WERI-Rb-1 (cell line): ENCODE measurements at regions not wholly inside any gene's neighbourhood (a gene's known extent, or its start where the extent isn't known, plus 50 kb on each side); places are given as distances from the start of the nearest gene placed in this dataset.

Source experiments
- DNase-seq: peaks from one replicate; pipeline ENCODE4 v3.0.0-alpha.2; 2020
- H3K27ac ChIP-seq: fragments of 250-450 bp; sonication (Bioruptor Pico); 2 replicates; pipeline ENCODE4 v1.5.1; 2020; ENCODE audit warnings: mild to moderate bottlenecking, moderate library complexity
- H3K27me3 ChIP-seq: fragments of 250-450 bp; sonication (Bioruptor Pico); 2 replicates; pipeline ENCODE4 v1.5.1; 2021; ENCODE audit warnings: mild to moderate bottlenecking, low read depth, moderate library complexity; ENCODE audit not compliant: insufficient read depth, severe bottlenecking
- H3K36me3 ChIP-seq: fragments of 250-450 bp; sonication (Bioruptor Pico); 2 replicates; pipeline ENCODE4 v1.5.1; 2020; ENCODE audit warnings: mild to moderate bottlenecking, moderate library complexity
- H3K4me3 ChIP-seq: 2 replicates; pipeline ENCODE4 v1.5.1; 2011; ENCODE audit warnings: low read depth, mild to moderate bottlenecking, control low read depth, low read length
- H3K9me3 ChIP-seq: fragments of 250-450 bp; sonication (Bioruptor Pico); 2 replicates; pipeline ENCODE4 v1.5.1; 2021; ENCODE audit warnings: mild to moderate bottlenecking, moderate library complexity; ENCODE audit not compliant: severe bottlenecking
- CTCF ChIP-seq: IDR thresholded peaks from 2 replicates; pipeline ENCODE4 v1.5.1; 2011; ENCODE audit warnings: low read depth, mild to moderate bottlenecking, control low read depth, inconsistent platforms, low read length

GRCh38 chr9:3585606-3586005, 59.8 kb upstream of the RFX3 start:
- Histone ChIP-seq H3K27ac (no peak overlapping the region), H3K36me3 (no peaks in the 10 kb centered on the region), H3K9me3 (no peaks in the 10 kb centered on the region), H3K4me3 (no peak overlapping the region), H3K27me3 (no peaks in the 10 kb centered on the region)
- no peak for TF ChIP-seq CTCF
- no peak for DNase-seq

- TF ChIP-seq CTCF = no peak
- Histone ChIP-seq H3K4me3 (no peak overlapping the region), H3K9me3 (no peaks in the 10 kb centered on the region), H3K36me3 (no peaks in the 10 kb centered on the region), H3K27me3 (no peaks in the 10 kb centered on the region), H3K27ac (no peak overlapping the region)
- no peak for DNase-seq
Observed at GRCh38 chr9:3578786-3579185, 53.0 kb upstream of the RFX3 start.

GRCh38 chr9:3576328-3576727, 50.5 kb upstream of the RFX3 start:
- Histone ChIP-seq H3K36me3 (no peaks in the 10 kb centered on the region), H3K9me3 (no peaks in the 10 kb centered on the region), H3K4me3 (no peak overlapping the region), H3K27me3 (no peaks in the 10 kb centered on the region), H3K27ac (no peak overlapping the region)
- no peak for TF ChIP-seq CTCF
- DNase-seq = no peak

DNA sequence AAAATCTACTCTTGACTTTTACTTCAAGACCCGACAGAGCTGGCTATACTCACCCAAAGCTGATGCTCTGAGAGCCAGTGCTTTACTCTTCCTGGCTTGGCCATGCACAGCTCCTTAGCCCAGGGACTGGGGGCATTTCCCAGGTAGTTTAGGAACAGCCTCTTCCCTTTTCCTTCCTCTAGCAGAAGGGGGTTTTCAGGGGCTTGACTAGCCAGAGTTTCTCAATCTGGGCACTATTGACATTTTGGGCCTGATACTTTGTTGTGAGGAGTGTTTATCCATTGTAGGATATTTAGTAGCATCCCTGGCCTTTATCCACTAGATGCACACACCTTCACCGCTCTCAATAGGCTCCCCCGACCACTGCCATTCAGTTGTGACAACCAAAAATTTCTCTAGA, 50.0 kb upstream of the RFX3 start:
- no peak overlapping the region for H3K27ac ChIP-seq
- H3K4me3 ChIP-seq = no peak overlapping the region
- H3K27me3 ChIP-seq = no peaks in the 10 kb centered on the region
- no peaks in the 10 kb centered on the region for H3K9me3 ChIP-seq
- no peaks in the 10 kb centered on the region for H3K36me3 ChIP-seq
- TF ChIP-seq CTCF = no peak
- no peak for DNase-seq
